Rectal smooth muscle tissue (tissue), 1 donor: ENCODE measurements at regions not wholly inside any gene's neighbourhood (a gene's known extent, or its start where the extent isn't known, plus 50 kb on each side); places are given as distances from the start of the nearest gene placed in this dataset.
A peak's percentile ranks its signal among the peaks of the same experiment; 100 is the strongest.

ENCODE experiments used
- H3K27ac ChIP-seq: one replicate; pipeline ENCODE4 v1.7.0; 2013; ENCODE audit warnings: low read depth, low read length, inconsistent platforms
- H3K27me3 ChIP-seq: one replicate; pipeline ENCODE4 v1.7.0; 2013; ENCODE audit warnings: low read length; ENCODE audit not compliant: control insufficient read depth, insufficient read depth
- H3K36me3 ChIP-seq: one replicate; pipeline ENCODE4 v1.7.0; 2013; ENCODE audit warnings: low read length; ENCODE audit not compliant: control insufficient read depth, insufficient read depth
- H3K4me1 ChIP-seq: one replicate; pipeline ENCODE4 v1.7.0; 2013; ENCODE audit warnings: low read length; ENCODE audit not compliant: control insufficient read depth, insufficient read depth
- H3K4me3 ChIP-seq: one replicate; pipeline ENCODE4 v1.7.0; 2013; ENCODE audit warnings: low read length
- H3K9ac ChIP-seq: one replicate; pipeline ENCODE4 v1.7.0; 2013; ENCODE audit warnings: low read length

GRCh38 chr11:16685914-16686313, 52.5 kb upstream of the C11orf58 start:
- Histone ChIP-seq H3K4me1 (no peaks in the 10 kb centered on the region), H3K27ac (no peak overlapping the region), H3K27me3 (no peaks in the 10 kb centered on the region), H3K9ac (no peak overlapping the region), H3K36me3 (no peaks in the 10 kb centered on the region), H3K4me3 (no peak overlapping the region)

DNA sequence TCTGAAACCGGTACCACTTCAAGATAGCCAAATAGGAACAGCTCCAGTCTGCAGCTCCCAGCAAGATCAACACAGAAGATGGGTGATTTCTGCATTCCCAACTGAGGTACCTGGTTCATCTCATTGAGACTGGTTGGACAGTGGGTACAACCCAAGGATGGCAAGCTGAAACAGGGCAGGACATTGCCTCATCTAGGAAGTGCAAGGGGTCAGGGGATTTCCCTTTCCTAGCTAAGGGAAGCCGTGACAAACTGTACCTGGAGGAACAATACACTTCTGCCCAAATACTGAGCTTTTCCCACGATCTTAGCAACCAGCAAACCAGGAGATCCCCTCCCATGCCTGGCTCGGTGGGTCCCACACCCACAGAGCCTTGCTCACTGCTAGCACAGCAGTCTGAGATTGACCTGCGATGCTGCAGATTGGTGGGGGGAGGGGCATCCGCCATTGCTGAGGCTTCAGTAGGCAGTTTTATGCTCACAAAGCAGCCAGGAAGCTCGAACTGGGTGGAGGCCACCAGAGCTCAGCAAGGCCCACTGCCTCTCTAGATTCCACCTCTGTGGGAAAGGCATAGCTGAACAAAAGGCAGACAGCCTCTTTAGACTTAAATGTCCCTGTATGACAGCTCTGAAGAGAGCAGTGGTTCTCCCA, 59.9 kb upstream of the C11orf58 start:
- no peak overlapping the region for H3K9ac ChIP-seq
- no peaks in the 10 kb centered on the region for H3K4me1 ChIP-seq
- H3K4me3 ChIP-seq = no peak overlapping the region
- no peaks in the 10 kb centered on the region for H3K27me3 ChIP-seq
- H3K36me3 ChIP-seq = no peaks in the 10 kb centered on the region
- no peak overlapping the region for H3K27ac ChIP-seq

- H3K4me3 ChIP-seq = no peak overlapping the region
- H3K27ac ChIP-seq = no peak overlapping the region
- H3K36me3 ChIP-seq = no peaks in the 10 kb centered on the region
- H3K9ac ChIP-seq = no peak overlapping the region
- H3K27me3 ChIP-seq = no peaks in the 10 kb centered on the region
- no peaks in the 10 kb centered on the region for H3K4me1 ChIP-seq
Measured at GRCh38 chr11:16669799-16670415, 68.5 kb upstream of the C11orf58 start.

- Histone ChIP-seq H3K4me3 (no peak overlapping the region), H3K4me1 (no peaks in the 10 kb centered on the region), H3K27me3 (no peaks in the 10 kb centered on the region), H3K36me3 (no peaks in the 10 kb centered on the region), H3K9ac (no peak overlapping the region), H3K27ac (no peak overlapping the region)
Measured at GRCh38 chr11:16632295-16633200, 105.9 kb upstream of the C11orf58 start.

DNA sequence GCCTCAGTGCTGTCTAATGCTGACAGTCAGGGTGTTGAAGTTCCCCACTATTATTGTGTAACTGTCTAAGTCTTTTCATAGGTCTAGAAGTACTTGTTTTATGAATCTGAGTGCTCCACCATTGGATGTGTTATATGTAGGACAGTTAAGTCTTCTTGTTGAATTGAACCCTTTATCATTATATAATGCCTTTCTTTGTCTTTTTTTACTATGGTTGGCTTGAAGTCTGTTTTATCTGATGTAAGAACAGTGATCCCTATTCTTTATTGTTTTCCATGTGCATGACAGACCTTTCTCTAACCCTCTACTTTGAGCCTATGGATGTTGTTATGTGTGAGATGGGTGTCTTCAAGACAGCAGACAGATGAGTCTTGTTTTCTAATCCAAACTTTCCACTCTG, 107.8 kb upstream of the C11orf58 start:
- no peak overlapping the region for H3K27ac ChIP-seq
- no peaks in the 10 kb centered on the region for H3K27me3 ChIP-seq
- no peaks in the 10 kb centered on the region for H3K4me1 ChIP-seq
- no peaks in the 10 kb centered on the region for H3K36me3 ChIP-seq
- no peak overlapping the region for H3K4me3 ChIP-seq
- H3K9ac ChIP-seq = no peak overlapping the region

- no peak overlapping the region for H3K9ac ChIP-seq
- no peak overlapping the region for H3K4me3 ChIP-seq
- H3K27ac ChIP-seq = no peak overlapping the region
- no peaks in the 10 kb centered on the region for H3K4me1 ChIP-seq
- H3K36me3 ChIP-seq = no peaks in the 10 kb centered on the region
- peaks cover 9% of the 10 kb centered on the region for H3K27me3 ChIP-seq
Measured at GRCh38 chr11:16618431-16618830, 120.0 kb upstream of the C11orf58 start.

GRCh38 chr11:16615480-16615879, 123.0 kb upstream of the C11orf58 start:
- Histone ChIP-seq H3K27me3 (peaks cover 22% of the 10 kb centered on the region), H3K4me1 (no peaks in the 10 kb centered on the region), H3K4me3 (no peak overlapping the region), H3K27ac (no peak overlapping the region), H3K9ac (no peak overlapping the region), H3K36me3 (no peaks in the 10 kb centered on the region)

- H3K36me3 ChIP-seq = no peaks in the 10 kb centered on the region
- H3K4me1 ChIP-seq = no peaks in the 10 kb centered on the region
- H3K27me3 ChIP-seq = peaks cover 30% of the 10 kb centered on the region
- no peak overlapping the region for H3K27ac ChIP-seq
- no peak overlapping the region for H3K9ac ChIP-seq
- H3K4me3 ChIP-seq = peak overlapping the region; percentile 51
Measured at GRCh38 chr11:16613512-16614381, 124.7 kb upstream of the C11orf58 start.

DNA sequence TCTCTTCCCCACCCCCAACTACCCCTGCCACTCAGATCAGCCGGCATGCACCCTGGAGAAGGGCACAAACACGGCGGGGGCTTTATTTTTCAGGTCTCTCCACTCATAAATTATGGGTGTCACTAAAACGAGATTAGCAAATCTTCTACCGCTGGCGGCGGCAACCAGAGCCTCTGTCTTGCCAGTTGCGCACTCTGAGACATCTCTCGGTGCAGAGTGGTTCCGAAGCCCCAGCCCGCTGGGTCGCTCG, 125.3 kb upstream of the C11orf58 start:
- no peak overlapping the region for H3K27ac ChIP-seq
- peak overlapping the region; percentile 51 for H3K4me3 ChIP-seq
- no peaks in the 10 kb centered on the region for H3K4me1 ChIP-seq
- no peaks in the 10 kb centered on the region for H3K36me3 ChIP-seq
- H3K27me3 ChIP-seq = peaks cover 30% of the 10 kb centered on the region
- H3K9ac ChIP-seq = no peak overlapping the region

DNA sequence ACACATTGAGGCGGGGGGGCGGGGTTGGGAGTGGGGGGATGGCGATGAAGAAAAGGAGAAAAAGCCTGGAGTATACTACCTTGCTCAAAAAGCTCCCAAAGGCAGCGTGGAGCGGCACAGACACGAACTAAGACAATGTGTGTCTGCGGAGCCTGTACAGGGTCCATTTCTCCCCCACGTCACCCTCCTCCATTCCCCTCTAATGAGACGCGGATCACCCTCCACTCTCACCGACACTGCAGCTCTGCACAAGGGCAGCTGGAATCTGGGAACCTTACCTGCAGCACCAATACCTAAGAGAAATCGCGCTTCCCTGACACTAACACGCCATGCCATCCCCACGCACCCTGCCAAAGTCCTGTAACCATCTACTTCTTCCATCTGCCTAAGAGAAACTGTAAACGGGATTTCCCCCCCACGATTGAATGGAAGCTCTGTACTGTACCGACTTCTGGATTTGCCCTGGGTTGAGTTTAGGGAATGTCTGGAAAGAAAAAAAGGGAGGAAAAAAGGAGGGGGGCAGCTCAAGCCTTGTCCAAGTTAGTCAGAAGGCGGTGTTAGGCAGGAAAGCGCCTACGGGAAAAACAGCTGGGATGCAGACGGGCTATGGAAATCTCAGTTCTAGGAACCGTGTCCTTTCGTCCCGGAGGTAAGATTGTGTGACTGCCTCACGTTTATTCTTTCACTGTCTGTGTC, 125.7 kb upstream of the C11orf58 start:
- Histone ChIP-seq H3K4me1 (no peaks in the 10 kb centered on the region), H3K27ac (no peak overlapping the region), H3K4me3 (peak overlapping the region; percentile 51), H3K27me3 (peaks cover 33% of the 10 kb centered on the region), H3K36me3 (no peaks in the 10 kb centered on the region), H3K9ac (no peak overlapping the region)

GRCh38 chr11:16611926-16612565, 126.4 kb upstream of the C11orf58 start:
- H3K4me1 ChIP-seq = no peaks in the 10 kb centered on the region
- H3K9ac ChIP-seq = no peak overlapping the region
- H3K27me3 ChIP-seq = peaks cover 40% of the 10 kb centered on the region
- H3K27ac ChIP-seq = no peak overlapping the region
- H3K36me3 ChIP-seq = no peaks in the 10 kb centered on the region
- no peak overlapping the region for H3K4me3 ChIP-seq
